HepG2 (cell line): ENCODE measurements at regions not wholly inside any gene's neighbourhood (a gene's known extent, or its start where the extent isn't known, plus 50 kb on each side); places are given as distances from the start of the nearest gene placed in this dataset.
"Not testable (repeated sequence)": the region's sequence is repeated elsewhere in the genome, so short reads cannot be mapped to it uniquely, and the experiment has no call there.

ENCODE experiments used
- ATAC-seq: fragments of 200-7000 bp; cut with Tn5 transposase; 3 replicates; pipeline ENCODE4 v1.9.1; 2020; ENCODE audit warnings: mild to moderate bottlenecking, moderate library complexity
- BruUV-seq: library from RNA; stranded (reverse); fragments of 400-500 nt; replicated peaks from 2 replicates; lab custom pipeline; 2021; lab: Mats Ljungman, UMichigan
- CTCF ChIA-PET: fragments of 300-600 bp; formaldehyde crosslinking; extraction: SDS; loops from one replicate; lab custom pipeline; 2021; ENCODE audit warnings: low total read pairs, inconsistent platforms, low intra/inter-chr PET ratio; lab: Yijun Ruan, JAX
- POLR2A ChIA-PET: fragments of 350-600 bp; sonication (Branson Sonifier 250); formaldehyde crosslinking; loops from one replicate; lab custom pipeline; 2020; ENCODE audit warnings: antibody characterized with exemption, inconsistent platforms; lab: Yijun Ruan, JAX
- DNase-seq: peaks from one replicate; pipeline ENCODE4 v3.0.0-alpha.2; 2015; ENCODE audit warnings: low spot score
- FAIRE-seq: peaks from 3 replicates; lab custom pipeline; 2011; peaks lifted over from hg19 to GRCh38; lab: Jason Lieb, UNC
- H2AFZ ChIP-seq: one replicate; pipeline ENCODE4 v1.6.1; 2011; ENCODE audit warnings: low read length, inconsistent platforms
- H3K27ac ChIP-seq: fragments of 300-600 bp; 3 replicates; pipeline ENCODE4 v1.8.0; 2011; ENCODE audit warnings: mixed run types, mild to moderate bottlenecking, mixed read lengths, low read length, inconsistent platforms; ENCODE audit not compliant: insufficient read depth; ENCODE audit errors: extremely low read length
- H3K27me3 ChIP-seq, 2 experiments: fragments of 200-600 bp in 1 of 2; 2 replicates in 1 of 2; 3 replicates in 1 of 2; pipeline versions ENCODE4 v1.6.0 to v1.8.0; 2011; ENCODE audit warnings: low read length in 2 of 2, mild to moderate bottlenecking in 2 of 2, moderate library complexity in 2 of 2, inconsistent platforms in 1 of 2; ENCODE audit not compliant: insufficient read depth in 2 of 2, control insufficient read depth in 1 of 2
- H3K36me3 ChIP-seq, 2 experiments: fragments of 200-600 bp in 1 of 2; replicated peaks in 1 of 2; 2 replicates in 1 of 2; 3 replicates in 1 of 2; pipeline versions ENCODE4 v1.5.1 to v1.8.0; 2011; ENCODE audit warnings: low read length in 2 of 2, inconsistent platforms in 1 of 2; ENCODE audit not compliant: insufficient read depth in 2 of 2, control insufficient read depth in 1 of 2
- H3K4me1 ChIP-seq: 2 replicates; pipeline ENCODE4 v1.5.1; 2012; ENCODE audit warnings: low read length, inconsistent platforms; ENCODE audit not compliant: insufficient read depth
- H3K4me2 ChIP-seq: 2 replicates; pipeline ENCODE4 v1.6.0; 2011; ENCODE audit warnings: low read depth, low read length, inconsistent platforms
- H3K4me3 ChIP-seq, 3 experiments: fragments of 200-600 bp in 1 of 3; sonication (generic), shearing (Covaris generic) in 1 of 3; replicated peaks in 1 of 3; 2 replicates each; pipeline ENCODE4 v1.5.1; 2011 to 2016; ENCODE audit warnings: low read length in 3 of 3, inconsistent platforms in 2 of 3, low read depth in 2 of 3, mild to moderate bottlenecking in 2 of 3, control low read depth in 1 of 3, mixed read lengths in 1 of 3; ENCODE audit not compliant: insufficient read depth in 1 of 3
- H3K79me2 ChIP-seq: one replicate; pipeline ENCODE4 v1.6.1; 2011; ENCODE audit warnings: low read length, inconsistent platforms; ENCODE audit not compliant: insufficient read depth
- H3K9ac ChIP-seq: 2 replicates; pipeline ENCODE4 v1.6.0; 2011; ENCODE audit warnings: mild to moderate bottlenecking, low read depth, low read length, inconsistent platforms; ENCODE audit not compliant: insufficient read depth
- H3K9me3 ChIP-seq: 2 replicates; pipeline ENCODE4 v1.5.1; 2012; ENCODE audit warnings: mild to moderate bottlenecking, low read length
- H4K20me1 ChIP-seq: 2 replicates; pipeline ENCODE4 v1.6.0; 2011; ENCODE audit warnings: inconsistent platforms, mild to moderate bottlenecking, low read length, moderate library complexity; ENCODE audit not compliant: insufficient read depth
- ATM ChIP-seq: fragments of 450-650 bp; IDR thresholded peaks from 2 replicates; pipeline ENCODE4 v1.7.1; 2017; ENCODE audit warnings: mild to moderate bottlenecking, borderline replicate concordance
- FOXA1 ChIP-seq, 2 experiments: fragments of 450-650 bp in 1 of 2; sonication (generic) in 1 of 2; formaldehyde crosslinking in 1 of 2; IDR thresholded peaks; 2 replicates each; pipeline versions ENCODE4 v1.4.0 to v1.6.1; 2016 to 2020; ENCODE audit warnings: missing genetic modification reagents in 1 of 2
- IKZF1 ChIP-seq: fragments of 450-650 bp; IDR thresholded peaks from 2 replicates; pipeline ENCODE4 v1.7.1; 2016
- NBN ChIP-seq: fragments of 450-650 bp; conservative IDR thresholded peaks from 2 replicates; pipeline ENCODE4 v1.6.1; 2017
- NONO ChIP-seq, 2 experiments: fragments of 450-650 bp in 1 of 2; sonication (generic) in 1 of 2; formaldehyde crosslinking in 1 of 2; IDR thresholded peaks in 1 of 2; conservative IDR thresholded peaks in 1 of 2; 2 replicates each; pipeline versions ENCODE4 v1.6.1 to v1.8.0; 2017 to 2022; ENCODE audit warnings: mild to moderate bottlenecking in 1 of 2, missing genetic modification reagents in 1 of 2, moderate library complexity in 1 of 2
- SP1 ChIP-seq, 2 experiments: fragments of 450-650 bp in 1 of 2; sonication (generic) in 1 of 2; formaldehyde crosslinking in 1 of 2; IDR thresholded peaks; 2 replicates each; pipeline versions ENCODE4 v1.4.0 to v1.6.1; 2016 to 2020; ENCODE audit warnings: missing genetic modification reagents in 1 of 2
- ZBTB40 ChIP-seq, 2 experiments: fragments of 450-650 bp in 1 of 2; sonication (generic) in 1 of 2; formaldehyde crosslinking in 1 of 2; IDR thresholded peaks; 2 replicates each; pipeline versions ENCODE4 v1.6.1 to v1.8.0; 2016 to 2022; ENCODE audit warnings: antibody characterized with exemption in 1 of 2, mild to moderate bottlenecking in 1 of 2, missing genetic modification reagents in 1 of 2
- ZNF282 ChIP-seq: fragments of 450-650 bp; IDR thresholded peaks from 2 replicates; pipeline ENCODE4 v1.6.1; 2018; ENCODE audit not compliant: partially characterized antibody
- WGBS: methylation state at CpG from one replicate; pipeline ENCODE4 v1.1.6; 2017; ENCODE audit warnings: low lambda C conversion rate; 5-methylcytosine and 5-hydroxymethylcytosine counted together
- in situ Hi-C: cut with HindIII; loops from 2 replicates; pipeline ENCODE4 v1.10.0; 2017; ENCODE audit warnings: low pct_unique_long_range_greater_than_20kb; ENCODE audit not compliant: extremely low pct_ligation_motif_present
- intact Hi-C: fragments of 100-400 bp; cut with micrococcal nuclease; formaldehyde crosslinking; loops from one replicate; pipeline ENCODE4 v1.10.0; 2022; ENCODE audit not compliant: unreplicated experiment

- in situ Hi-C loops, H3K9ac ChIP-seq, H3K27ac ChIP-seq, FAIRE-seq, H3K9me3 ChIP-seq, intact Hi-C loops, H3K79me2 ChIP-seq, ATAC-seq, CTCF ChIA-PET, H2AFZ ChIP-seq, H3K4me2 ChIP-seq, H3K36me3 ChIP-seq, H3K4me3 ChIP-seq, H3K27me3 ChIP-seq, BruUV-seq, DNase-seq, H3K4me1 ChIP-seq, POLR2A ChIA-PET, H4K20me1 ChIP-seq: not testable (repeated sequence)
- WGBS, result no CpG with 5 or more reads among the region's 1 CpG
These were observed 127.9 kb downstream of the POTEM start for GRCh38 chr14:19095167-19095566.

GRCh38 chr14:19096467-19096866 lies 129.2 kb downstream of the POTEM start:
- H3K79me2 ChIP-seq; H3K4me3 ChIP-seq; in situ Hi-C loops; DNase-seq; H3K9me3 ChIP-seq; BruUV-seq; intact Hi-C loops; H3K4me2 ChIP-seq; FAIRE-seq; H3K27me3 ChIP-seq; H2AFZ ChIP-seq; H3K4me1 ChIP-seq; H4K20me1 ChIP-seq; H3K27ac ChIP-seq; CTCF ChIA-PET; H3K36me3 ChIP-seq; H3K9ac ChIP-seq; POLR2A ChIA-PET; TF ChIP-seq SP1 (CRISPR knock-in tag; IDR thresholded peaks at IDR 0.05); FOXA1 (CRISPR knock-in tag; IDR thresholded peaks at IDR 0.05); ZBTB40 (CRISPR knock-in tag; IDR thresholded peaks at IDR 0.05); NONO (CRISPR knock-in tag; conservative IDR thresholded peaks at IDR 0.05): not testable (repeated sequence)
- WGBS, result 92% methylated on average over 1 of the region's 1 CpG
- TF ChIP-seq ATM, result peak; percentile 58; the same call in 1 of the 2 replicates
- TF ChIP-seq IKZF1, result 0 out of 2 replicates have a peak, but pooled peaks have one; percentile 41
- TF ChIP-seq SP1 (IDR thresholded peaks at IDR 0.05), result peak; percentile 52; the same call in 1 of the 2 replicates
- peak; percentile 46; the same call in 1 of the 2 replicates for TF ChIP-seq FOXA1 (IDR thresholded peaks at IDR 0.05)
- TF ChIP-seq ZNF282, result peak; percentile 71
- TF ChIP-seq NBN, result 0 out of 2 replicates have a peak, but pooled peaks have one; percentile 70
- peak; percentile 33; the same call in 1 of the 2 replicates for TF ChIP-seq ZBTB40 (IDR thresholded peaks at IDR 0.05)
- TF ChIP-seq NONO (IDR thresholded peaks at IDR 0.05), result peak; percentile 97; the same call in 1 of the 2 replicates
- peak; percentile 9 for ATAC-seq
